ENCODE measurements at regions not wholly inside any gene's neighbourhood (a gene's known extent, or its start where the extent isn't known, plus 50 kb on each side); places are given as distances from the start of the nearest gene placed in this dataset.
"Not testable (repeated sequence)": the region's sequence is repeated elsewhere in the genome, so short reads cannot be mapped to it uniquely, and the experiment has no call there.

DNA sequence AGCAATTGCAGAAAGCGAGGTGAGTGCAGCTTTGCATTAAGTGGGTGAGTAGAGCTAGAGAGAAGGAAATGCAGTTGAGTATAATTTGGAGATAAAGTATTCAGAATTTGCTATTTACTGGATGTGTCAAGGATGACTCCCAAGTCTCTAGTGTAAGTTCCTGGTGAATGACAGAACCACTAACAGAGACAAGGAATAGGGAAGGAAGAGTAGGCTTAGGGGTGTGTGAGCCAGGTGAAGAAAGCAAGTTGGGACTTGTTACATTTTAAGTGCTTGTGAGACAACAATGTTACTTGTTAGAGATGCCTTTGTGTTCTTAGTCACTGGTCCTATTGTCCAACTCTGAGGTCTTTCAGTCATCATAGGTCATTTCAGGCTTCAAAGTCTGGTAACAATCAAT lies 70.8 kb downstream of the TBC1D26 start:
- not testable (repeated sequence) for H3K27ac Mint-ChIP-seq; H3K4me3 Mint-ChIP-seq; H3K9me3 Mint-ChIP-seq; DNase-seq (ENCODE audit: extremely low spot score, unreplicated experiment); H3K27me3 Mint-ChIP-seq; H3K4me1 Mint-ChIP-seq (ENCODE audit: unreplicated experiment); H3K36me3 Mint-ChIP-seq

GRCh38 chr17:15806825-15807224 lies 74.7 kb downstream of the TBC1D26 start:
- not testable (repeated sequence) for H3K4me1 Mint-ChIP-seq (ENCODE audit: unreplicated experiment); DNase-seq (ENCODE audit: extremely low spot score, unreplicated experiment); H3K4me3 Mint-ChIP-seq; H3K9me3 Mint-ChIP-seq; H3K27me3 Mint-ChIP-seq; H3K27ac Mint-ChIP-seq; H3K36me3 Mint-ChIP-seq

GRCh38 chr17:15813388-15813787 lies 81.3 kb downstream of the TBC1D26 start:
- H3K4me1 Mint-ChIP-seq (ENCODE audit: unreplicated experiment); H3K27me3 Mint-ChIP-seq; DNase-seq (ENCODE audit: extremely low spot score, unreplicated experiment); H3K9me3 Mint-ChIP-seq; H3K36me3 Mint-ChIP-seq; H3K4me3 Mint-ChIP-seq; H3K27ac Mint-ChIP-seq: not testable (repeated sequence)

DNA sequence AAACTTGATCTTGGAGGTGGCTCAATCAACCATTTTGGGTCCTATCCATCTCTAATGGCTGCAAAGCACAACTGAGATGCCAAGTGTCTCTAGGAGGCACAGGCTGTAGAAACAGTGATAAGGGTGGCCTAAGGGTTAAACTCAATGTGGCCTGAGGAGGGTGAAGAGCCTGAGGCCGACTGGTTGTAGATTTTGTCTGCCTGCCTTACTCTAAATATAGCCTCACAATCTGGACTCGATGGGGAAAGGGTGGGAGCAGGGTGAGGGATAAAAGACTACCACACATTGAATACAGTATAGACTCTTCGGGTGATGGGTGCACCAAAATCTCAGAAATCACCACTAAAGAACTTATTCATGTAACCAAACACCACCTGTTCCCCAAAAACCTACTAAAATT lies 81.9 kb downstream of the TBC1D26 start:
- DNase-seq (ENCODE audit: extremely low spot score, unreplicated experiment); H3K36me3 Mint-ChIP-seq; H3K9me3 Mint-ChIP-seq; H3K27me3 Mint-ChIP-seq; H3K4me3 Mint-ChIP-seq; H3K4me1 Mint-ChIP-seq (ENCODE audit: unreplicated experiment); H3K27ac Mint-ChIP-seq: not testable (repeated sequence)

- H3K27me3 Mint-ChIP-seq; H3K36me3 Mint-ChIP-seq; DNase-seq (ENCODE audit: extremely low spot score, unreplicated experiment); H3K4me3 Mint-ChIP-seq; H3K9me3 Mint-ChIP-seq; H3K27ac Mint-ChIP-seq; H3K4me1 Mint-ChIP-seq (ENCODE audit: unreplicated experiment): not testable (repeated sequence)
Measured at GRCh38 chr17:15817861-15818260, 85.8 kb downstream of the TBC1D26 start.

DNA sequence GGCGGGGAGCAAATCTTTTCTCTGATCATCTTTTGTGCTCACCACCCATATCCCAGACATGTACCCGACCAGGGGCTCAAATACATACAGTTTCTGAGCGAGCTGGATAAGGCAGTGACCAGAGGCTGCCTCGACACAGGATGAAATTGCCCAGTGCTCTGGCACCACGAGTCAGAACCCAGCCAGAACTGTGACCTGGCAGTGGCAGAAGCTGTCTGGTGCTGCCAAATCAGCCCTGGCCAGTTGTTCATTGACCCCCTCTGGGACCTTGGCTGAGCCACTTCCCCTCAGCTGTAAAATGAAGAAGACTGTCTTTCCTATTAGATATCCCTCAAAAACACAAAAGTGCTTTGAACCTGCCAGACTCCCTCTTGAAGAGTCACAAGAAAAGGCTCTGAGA lies 90.2 kb downstream of the TBC1D26 start:
- not testable (repeated sequence) for H3K36me3 Mint-ChIP-seq; H3K9me3 Mint-ChIP-seq; DNase-seq (ENCODE audit: extremely low spot score, unreplicated experiment); H3K27ac Mint-ChIP-seq; H3K27me3 Mint-ChIP-seq; H3K4me1 Mint-ChIP-seq (ENCODE audit: unreplicated experiment); H3K4me3 Mint-ChIP-seq

DNA sequence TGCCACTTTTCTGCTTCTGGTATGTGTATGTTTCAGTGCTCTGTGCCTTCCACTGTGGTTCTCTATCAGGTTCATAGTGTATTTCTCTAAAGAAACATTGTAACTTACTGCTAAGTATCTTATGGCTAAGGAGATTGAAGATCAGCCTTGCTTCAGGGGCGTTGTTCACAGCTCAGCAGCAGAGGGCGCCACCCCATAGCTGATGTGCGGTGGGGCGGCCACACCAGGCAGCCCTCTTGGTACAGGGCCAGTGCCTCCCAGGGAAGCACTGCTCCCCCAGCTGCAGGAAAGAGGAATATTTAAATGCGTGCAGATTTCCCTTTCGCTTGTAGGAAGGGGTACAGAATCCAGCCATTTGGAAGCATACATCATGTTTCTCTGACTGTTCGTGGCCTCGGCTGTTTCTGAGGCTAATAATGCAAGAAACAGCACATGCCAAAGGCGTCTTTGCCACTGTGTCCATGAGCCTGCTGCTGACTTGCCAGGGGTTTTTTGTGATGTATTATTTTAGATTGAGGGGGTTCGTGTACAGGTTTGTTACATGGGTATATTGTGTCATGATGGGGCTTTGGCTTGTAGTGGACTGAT lies 96.7 kb downstream of the TBC1D26 start:
- Mint-ChIP-seq H3K27ac (peak overlapping the region; percentile 9), H3K4me3 (peak overlapping the region; percentile 67), H3K4me1 (ENCODE audit: unreplicated experiment) (peaks cover 11% of the 10 kb centered on the region)
- DNase-seq (ENCODE audit: extremely low spot score, unreplicated experiment) = peak; percentile 83
- H3K9me3 Mint-ChIP-seq, H3K36me3 Mint-ChIP-seq, H3K27me3 Mint-ChIP-seq: not testable (repeated sequence)
- TF ChIP-seq CTCF (conservative IDR thresholded peaks at IDR 0.05) = peak; percentile 89

GRCh38 chr17:15830221-15830620 lies 98.1 kb downstream of the TBC1D26 start:
- DNase-seq (ENCODE audit: extremely low spot score, unreplicated experiment); H3K9me3 Mint-ChIP-seq; H3K36me3 Mint-ChIP-seq; H3K4me3 Mint-ChIP-seq; H3K27me3 Mint-ChIP-seq; H3K27ac Mint-ChIP-seq: not testable (repeated sequence)
- peaks cover 11% of the 10 kb centered on the region for H3K4me1 Mint-ChIP-seq (ENCODE audit: unreplicated experiment)

DNA sequence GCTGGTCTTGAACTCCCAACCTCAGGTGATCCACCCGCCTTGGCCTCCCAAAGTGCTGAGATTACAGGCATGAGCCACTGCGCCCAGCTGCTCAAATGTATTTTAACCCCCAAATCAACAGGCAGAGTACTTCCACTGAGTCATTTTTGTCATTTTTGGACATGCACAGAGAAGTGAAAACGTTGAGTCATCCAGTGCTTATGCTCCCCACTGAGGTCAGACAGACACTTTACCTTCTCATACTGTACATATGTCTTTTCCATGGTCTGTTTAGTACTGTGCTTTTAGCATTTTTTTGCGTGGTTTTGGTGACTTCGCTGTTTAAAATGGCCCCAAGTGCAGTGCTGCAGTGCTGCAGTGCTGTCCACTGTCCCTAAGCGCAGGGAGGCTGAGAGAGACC lies 99.1 kb downstream of the TBC1D26 start:
- not testable (repeated sequence) for H3K4me3 Mint-ChIP-seq; H3K27ac Mint-ChIP-seq; H3K27me3 Mint-ChIP-seq; H3K9me3 Mint-ChIP-seq; H3K36me3 Mint-ChIP-seq; DNase-seq (ENCODE audit: extremely low spot score, unreplicated experiment)
- peaks cover 11% of the 10 kb centered on the region for H3K4me1 Mint-ChIP-seq (ENCODE audit: unreplicated experiment)

DNA sequence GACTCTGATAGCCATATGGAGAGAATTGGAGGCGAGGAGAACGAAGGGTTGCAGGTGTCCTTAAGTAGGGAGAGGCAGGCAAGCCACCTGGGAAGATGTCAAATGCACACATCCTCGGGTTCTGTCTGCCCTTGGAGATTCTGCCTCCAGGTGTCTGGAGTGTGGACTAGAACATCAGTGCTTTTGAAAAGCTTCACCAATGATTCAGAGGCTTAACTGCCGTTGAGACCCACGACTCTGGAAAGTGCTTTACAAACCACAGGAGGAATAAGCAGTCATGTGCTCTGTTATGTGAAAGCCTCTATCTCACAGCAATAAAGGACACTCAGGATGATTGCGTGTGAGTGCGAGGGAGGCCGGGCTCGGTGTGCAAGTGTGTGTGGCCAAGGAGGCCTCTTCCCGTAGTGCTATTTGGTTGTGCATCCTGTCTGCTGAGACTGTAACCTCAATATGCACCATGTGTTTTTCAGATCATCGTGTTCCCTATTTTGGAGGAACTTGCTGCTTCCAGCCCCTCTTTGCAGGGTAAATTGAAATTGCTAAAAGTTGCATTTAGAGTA lies 100.9 kb downstream of the TBC1D26 start:
- H3K27ac Mint-ChIP-seq; H3K36me3 Mint-ChIP-seq; H3K9me3 Mint-ChIP-seq; DNase-seq (ENCODE audit: extremely low spot score, unreplicated experiment); H3K4me3 Mint-ChIP-seq: not testable (repeated sequence)
- Mint-ChIP-seq H3K4me1 (ENCODE audit: unreplicated experiment) (peaks cover 11% of the 10 kb centered on the region), H3K27me3 (peaks cover 11% of the 10 kb centered on the region)

GRCh38 chr17:15833890-15834289 lies 101.8 kb downstream of the TBC1D26 start:
- H3K4me1 Mint-ChIP-seq (ENCODE audit: unreplicated experiment); H3K9me3 Mint-ChIP-seq: not testable (repeated sequence)

GRCh38 chr17:15835481-15835880 lies 103.4 kb downstream of the TBC1D26 start:
- not testable (repeated sequence) for H3K4me3 Mint-ChIP-seq; DNase-seq (ENCODE audit: extremely low spot score, unreplicated experiment); H3K36me3 Mint-ChIP-seq; H3K4me1 Mint-ChIP-seq (ENCODE audit: unreplicated experiment); H3K9me3 Mint-ChIP-seq; H3K27ac Mint-ChIP-seq; H3K27me3 Mint-ChIP-seq

More at GRCh38 chr17:15833890-15834289, 101.8 kb downstream of the TBC1D26 start:
- not testable (repeated sequence) for H3K4me3 Mint-ChIP-seq; H3K27ac Mint-ChIP-seq; H3K36me3 Mint-ChIP-seq; H3K27me3 Mint-ChIP-seq; DNase-seq (ENCODE audit: extremely low spot score, unreplicated experiment)

DNA sequence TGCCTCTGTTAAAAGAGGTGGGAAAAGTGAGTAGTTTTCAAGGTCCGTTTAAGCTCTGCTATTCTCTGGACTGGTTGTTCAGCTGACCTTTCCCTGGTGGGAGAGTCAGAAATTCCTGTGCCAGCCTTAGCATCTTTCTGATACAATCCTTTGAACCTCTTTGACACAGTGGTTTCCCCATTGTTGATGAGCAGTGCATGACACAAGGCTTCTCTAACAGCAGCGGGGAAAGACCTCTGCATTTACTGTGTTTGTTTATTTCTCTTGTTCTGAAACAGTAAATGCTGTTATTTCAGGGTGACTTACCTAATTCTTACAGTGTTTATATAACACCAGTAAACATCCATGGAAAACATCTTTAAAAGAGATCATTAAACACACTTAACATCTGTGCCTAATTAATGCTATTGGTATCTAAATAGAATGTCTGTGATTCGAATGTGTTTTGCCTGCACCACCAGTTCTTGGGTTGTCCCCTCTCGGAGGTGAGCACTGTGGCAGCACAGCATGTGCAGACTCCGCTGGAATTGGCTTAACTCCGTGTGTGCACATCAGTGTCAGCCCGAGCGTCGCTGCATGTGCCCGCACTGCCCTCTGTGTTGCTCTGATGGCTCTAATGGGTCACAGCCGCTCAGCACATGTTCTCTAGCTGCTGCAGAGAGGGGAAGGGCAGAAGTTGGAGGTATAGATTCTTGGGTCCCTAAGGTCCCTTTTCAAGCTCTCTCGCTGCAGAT lies 104.3 kb downstream of the TBC1D26 start:
- not testable (repeated sequence) for H3K27ac Mint-ChIP-seq; H3K36me3 Mint-ChIP-seq; H3K4me1 Mint-ChIP-seq (ENCODE audit: unreplicated experiment); H3K4me3 Mint-ChIP-seq; DNase-seq (ENCODE audit: extremely low spot score, unreplicated experiment); H3K27me3 Mint-ChIP-seq; H3K9me3 Mint-ChIP-seq

All from type B pancreatic cell (in vitro differentiated cells).